ENCODE measurements at regions not wholly inside any gene's neighbourhood (a gene's known extent, or its start where the extent isn't known, plus 50 kb on each side); places are given as distances from the start of the nearest gene placed in this dataset.

DNA sequence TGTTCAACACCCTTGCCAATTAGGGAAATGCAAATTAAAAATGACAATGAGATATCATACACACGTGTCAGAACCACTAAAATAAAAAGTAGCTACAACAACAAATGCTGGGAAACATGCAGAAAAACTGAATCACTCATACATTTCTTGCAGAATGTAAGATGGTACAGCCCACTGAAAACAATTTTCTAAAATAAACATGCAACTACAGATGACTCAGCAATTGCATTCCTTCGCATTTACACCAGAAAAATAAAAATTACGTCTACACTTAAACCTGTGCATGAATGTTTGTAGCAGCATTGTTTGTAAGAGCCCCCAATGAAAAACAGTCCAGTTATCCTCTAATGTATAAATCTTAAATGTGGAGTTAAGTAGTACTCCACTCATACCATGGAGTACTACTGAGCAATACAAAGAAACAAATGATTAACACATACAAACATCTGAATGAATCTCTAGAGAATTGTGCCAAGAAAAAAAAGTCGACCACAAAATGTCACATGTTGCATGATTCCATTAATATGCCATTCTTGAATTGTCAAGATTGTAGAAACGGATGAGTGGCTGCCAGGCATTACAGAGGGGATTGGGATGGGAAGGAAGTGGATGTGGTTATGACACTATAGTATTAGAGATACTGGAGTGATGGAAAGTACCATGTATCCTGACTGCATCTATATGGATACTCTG lies 134.6 kb upstream of the NPSR1 start:
- no peak for TF ChIP-seq CTCF (IDR thresholded peaks at IDR 0.05; ENCODE audit: control extremely low read depth in 1 of 3, insufficient read depth in 1 of 3, low read depth in 1 of 3, low read length in 3 of 3)
- no peak for TF ChIP-seq POLR2AphosphoS5 (IDR thresholded peaks at IDR 0.05; ENCODE audit: low read depth, low read length)
- TF ChIP-seq EGR1 (IDR thresholded peaks at IDR 0.05; ENCODE audit: borderline replicate concordance, low read depth, low read length) = no peak
- TF ChIP-seq MAX (IDR thresholded peaks at IDR 0.05) = no peak
- no peak for TF ChIP-seq BRCA1 (IDR thresholded peaks at IDR 0.05; ENCODE audit: low read depth, low read length)

Data from H1 (cell line).